HG02623 (cell line): ENCODE measurements at regions not wholly inside any gene's neighbourhood (a gene's known extent, or its start where the extent isn't known, plus 50 kb on each side); places are given as distances from the start of the nearest gene placed in this dataset.
"Not testable (repeated sequence)": the region's sequence is repeated elsewhere in the genome, so short reads cannot be mapped to it uniquely, and the experiment has no call there.

Source experiments
- ATAC-seq: cut with Tn5 transposase; IDR thresholded peaks from one replicate; pipeline ENCODE4 v1.9.1; 2021; ENCODE audit warnings: moderate library complexity; ENCODE audit not compliant: unreplicated experiment

- no peak for ATAC-seq
Measured at GRCh38 chr18:56445422-56445821, 193.0 kb downstream of the TXNL1 start.

GRCh38 chr18:56444201-56444600, 194.2 kb downstream of the TXNL1 start:
- ATAC-seq, result no peak

- no peak for ATAC-seq
Measured at GRCh38 chr18:56443166-56443907, 195.1 kb downstream of the TXNL1 start.

GRCh38 chr18:56438480-56438879, 199.9 kb downstream of the TXNL1 start:
- not testable (repeated sequence) for ATAC-seq

- ATAC-seq, result no peak
Measured at GRCh38 chr18:56436651-56437050, 201.7 kb downstream of the TXNL1 start.

- ATAC-seq, result no peak
Measured at GRCh38 chr18:56433919-56434318, 204.5 kb downstream of the TXNL1 start.

GRCh38 chr18:56431551-56431950, 206.8 kb downstream of the TXNL1 start:
- no peak for ATAC-seq

- no peak for ATAC-seq
Measured at GRCh38 chr18:56423626-56424025, 214.8 kb downstream of the TXNL1 start.

GRCh38 chr18:56421647-56422046, 216.7 kb downstream of the TXNL1 start:
- ATAC-seq, result no peak

- ATAC-seq, result not testable (repeated sequence)
Measured at GRCh38 chr18:56420868-56421267, 217.5 kb downstream of the TXNL1 start.

- no peak for ATAC-seq
Measured at GRCh38 chr18:56414357-56414756, 224.0 kb downstream of the TXNL1 start.

- ATAC-seq, result no peak
Measured at GRCh38 chr18:56413862-56414261, 224.5 kb downstream of the TXNL1 start.

GRCh38 chr18:56412951-56413350, 225.4 kb downstream of the TXNL1 start:
- no peak for ATAC-seq

- no peak for ATAC-seq
Measured at GRCh38 chr18:56409736-56410135, 228.7 kb downstream of the TXNL1 start.

GRCh38 chr18:56407646-56408180, 230.7 kb downstream of the TXNL1 start:
- no peak for ATAC-seq

GRCh38 chr18:56402872-56403516, 235.4 kb downstream of the TXNL1 start:
- no peak for ATAC-seq

GRCh38 chr18:56393870-56394269, 244.5 kb downstream of the TXNL1 start:
- ATAC-seq, result no peak

GRCh38 chr18:56391931-56392590, 246.3 kb downstream of the TXNL1 start:
- ATAC-seq, result no peak

- ATAC-seq, result no peak
Measured at GRCh38 chr18:56390626-56391025, 247.8 kb downstream of the TXNL1 start.

- ATAC-seq, result no peak
Measured at GRCh38 chr18:56389190-56389589, 249.2 kb downstream of the TXNL1 start.

GRCh38 chr18:56388571-56388970, 249.8 kb downstream of the TXNL1 start:
- ATAC-seq, result no peak

- ATAC-seq, result no peak
Measured at GRCh38 chr18:56386856-56387255, 251.5 kb downstream of the TXNL1 start.
